T-helper 17 cell (primary cell): ENCODE measurements at regions not wholly inside any gene's neighbourhood (a gene's known extent, or its start where the extent isn't known, plus 50 kb on each side); places are given as distances from the start of the nearest gene placed in this dataset.

ENCODE experiments used
- ATAC-seq: fragments of 150-1000 bp; cut with Tn5 transposase; 2 replicates; pipeline ENCODE4 v1.10.0; 2021; ENCODE audit warnings: mild to moderate bottlenecking, moderate library complexity
- DNase-seq, 3 donors: peaks; one replicate each; pipeline versions ENCODE4 v3.0.0 to v3.0.0-alpha.2; 2020 to 2021
- H3K9me3 ChIP-seq: one replicate; pipeline ENCODE4 v1.7.0; 2013; ENCODE audit warnings: low read length, mild to moderate bottlenecking; ENCODE audit not compliant: control insufficient read depth, poor library complexity, severe bottlenecking
- H3K27ac Mint-ChIP-seq: one replicate; pipeline ENCODE4 v1.8.0; 2022; ENCODE audit warnings: mild to moderate bottlenecking, moderate library complexity, mixed read lengths
- H3K27me3 Mint-ChIP-seq: one replicate; pipeline ENCODE4 v1.8.0; 2022; ENCODE audit warnings: mixed read lengths
- H3K36me3 Mint-ChIP-seq: one replicate; pipeline ENCODE4 v1.8.0; 2022; ENCODE audit warnings: low read depth, mixed read lengths
- H3K4me1 Mint-ChIP-seq: one replicate; pipeline ENCODE4 v1.8.0; 2022; ENCODE audit warnings: mild to moderate bottlenecking, mixed read lengths
- H3K4me3 Mint-ChIP-seq: one replicate; pipeline ENCODE4 v1.8.0; 2022; ENCODE audit warnings: mild to moderate bottlenecking, moderate library complexity, mixed read lengths

- DNase-seq (no peak), ATAC-seq (no peak)
- no peak overlapping the region for H3K27ac Mint-ChIP-seq
- no peaks in the 10 kb centered on the region for H3K36me3 Mint-ChIP-seq
- no peaks in the 10 kb centered on the region for H3K9me3 ChIP-seq
- no peak overlapping the region for H3K4me3 Mint-ChIP-seq
- H3K4me1 Mint-ChIP-seq: no peaks in the 10 kb centered on the region
- H3K27me3 Mint-ChIP-seq: peaks cover 37% of the 10 kb centered on the region
These were observed 51.8 kb upstream of the ANKRD34C start for GRCh38 chr15:79230766-79231165.

GRCh38 chr15:79222808-79223207, 59.7 kb upstream of the ANKRD34C start:
- Mint-ChIP-seq H3K4me3 (no peak overlapping the region), H3K36me3 (no peaks in the 10 kb centered on the region), H3K4me1 (no peaks in the 10 kb centered on the region), H3K27ac (no peak overlapping the region), H3K27me3 (peaks cover 59% of the 10 kb centered on the region)
- H3K9me3 ChIP-seq: peaks cover 2% of the 10 kb centered on the region
- DNase-seq (no peak), ATAC-seq (no peak)

GRCh38 chr15:79221696-79222095, 60.8 kb upstream of the ANKRD34C start:
- H3K4me3 Mint-ChIP-seq: no peak overlapping the region
- peaks cover 59% of the 10 kb centered on the region for H3K27me3 Mint-ChIP-seq
- peaks cover 2% of the 10 kb centered on the region for H3K9me3 ChIP-seq
- ATAC-seq (no peak), DNase-seq (no peak)
- no peak overlapping the region for H3K27ac Mint-ChIP-seq
- H3K36me3 Mint-ChIP-seq: no peaks in the 10 kb centered on the region
- H3K4me1 Mint-ChIP-seq: no peaks in the 10 kb centered on the region

GRCh38 chr15:79219393-79220056, 63.0 kb upstream of the ANKRD34C start:
- peaks cover 2% of the 10 kb centered on the region for H3K9me3 ChIP-seq
- Mint-ChIP-seq H3K4me3 (no peak overlapping the region), H3K27ac (no peak overlapping the region), H3K27me3 (peaks cover 56% of the 10 kb centered on the region), H3K4me1 (no peaks in the 10 kb centered on the region), H3K36me3 (no peaks in the 10 kb centered on the region)
- DNase-seq: no peak
- no peak for ATAC-seq

GRCh38 chr15:79218588-79219200, 63.8 kb upstream of the ANKRD34C start:
- no peak overlapping the region for H3K27ac Mint-ChIP-seq
- H3K9me3 ChIP-seq: peaks cover 2% of the 10 kb centered on the region
- peaks cover 64% of the 10 kb centered on the region for H3K27me3 Mint-ChIP-seq
- H3K4me3 Mint-ChIP-seq: no peak overlapping the region
- no peak for ATAC-seq
- H3K4me1 Mint-ChIP-seq: no peaks in the 10 kb centered on the region
- no peaks in the 10 kb centered on the region for H3K36me3 Mint-ChIP-seq
- DNase-seq: no peak

GRCh38 chr15:79213650-79214049, 68.9 kb upstream of the ANKRD34C start:
- no peaks in the 10 kb centered on the region for H3K36me3 Mint-ChIP-seq
- H3K4me1 Mint-ChIP-seq: no peaks in the 10 kb centered on the region
- H3K27ac Mint-ChIP-seq: no peak overlapping the region
- no peak for ATAC-seq
- DNase-seq: no peak
- peaks cover 64% of the 10 kb centered on the region for H3K27me3 Mint-ChIP-seq
- H3K9me3 ChIP-seq: no peaks in the 10 kb centered on the region
- no peak overlapping the region for H3K4me3 Mint-ChIP-seq

- H3K27me3 Mint-ChIP-seq: peaks cover 69% of the 10 kb centered on the region
These were observed 69.8 kb upstream of the ANKRD34C start for GRCh38 chr15:79212589-79213157.

GRCh38 chr15:79211481-79211880, 71.0 kb upstream of the ANKRD34C start:
- Mint-ChIP-seq H3K27ac (no peak overlapping the region), H3K27me3 (peaks cover 75% of the 10 kb centered on the region), H3K4me3 (no peak overlapping the region), H3K4me1 (no peaks in the 10 kb centered on the region), H3K36me3 (no peaks in the 10 kb centered on the region)
- no peaks in the 10 kb centered on the region for H3K9me3 ChIP-seq
- ATAC-seq (no peak), DNase-seq (no peak)

More at GRCh38 chr15:79212589-79213157, 69.8 kb upstream of the ANKRD34C start:
- no peak overlapping the region for H3K27ac Mint-ChIP-seq
- H3K9me3 ChIP-seq: no peaks in the 10 kb centered on the region
- DNase-seq: no peak
- no peak overlapping the region for H3K4me3 Mint-ChIP-seq
- ATAC-seq: no peak
- no peaks in the 10 kb centered on the region for H3K36me3 Mint-ChIP-seq
- H3K4me1 Mint-ChIP-seq: no peaks in the 10 kb centered on the region

- no peaks in the 10 kb centered on the region for H3K36me3 Mint-ChIP-seq
- no peak for ATAC-seq
- peaks cover 84% of the 10 kb centered on the region for H3K27me3 Mint-ChIP-seq
- H3K4me3 Mint-ChIP-seq: peak overlapping the region; percentile 28
- no peaks in the 10 kb centered on the region for H3K9me3 ChIP-seq
- no peak for DNase-seq
- H3K27ac Mint-ChIP-seq: no peak overlapping the region
- H3K4me1 Mint-ChIP-seq: no peaks in the 10 kb centered on the region
These were observed 72.8 kb upstream of the ANKRD34C start for GRCh38 chr15:79209690-79210089.

GRCh38 chr15:79209116-79209515, 73.4 kb upstream of the ANKRD34C start:
- H3K9me3 ChIP-seq: no peaks in the 10 kb centered on the region
- no peak overlapping the region for H3K4me3 Mint-ChIP-seq
- no peak overlapping the region for H3K27ac Mint-ChIP-seq
- no peaks in the 10 kb centered on the region for H3K4me1 Mint-ChIP-seq
- DNase-seq (no peak), ATAC-seq (no peak)
- no peaks in the 10 kb centered on the region for H3K36me3 Mint-ChIP-seq
- H3K27me3 Mint-ChIP-seq: peaks cover 82% of the 10 kb centered on the region

- DNase-seq: no peak
- no peak for ATAC-seq
- Mint-ChIP-seq H3K4me1 (no peaks in the 10 kb centered on the region), H3K27me3 (peaks cover 75% of the 10 kb centered on the region), H3K27ac (no peak overlapping the region), H3K36me3 (no peaks in the 10 kb centered on the region), H3K4me3 (no peak overlapping the region)
- no peaks in the 10 kb centered on the region for H3K9me3 ChIP-seq
These were observed 74.3 kb upstream of the ANKRD34C start for GRCh38 chr15:79208179-79208578.

- no peaks in the 10 kb centered on the region for H3K4me1 Mint-ChIP-seq
- ATAC-seq (no peak), DNase-seq (no peak)
- no peak overlapping the region for H3K4me3 Mint-ChIP-seq
- H3K9me3 ChIP-seq: no peaks in the 10 kb centered on the region
- H3K27ac Mint-ChIP-seq: no peak overlapping the region
- H3K36me3 Mint-ChIP-seq: no peaks in the 10 kb centered on the region
- peaks cover 75% of the 10 kb centered on the region for H3K27me3 Mint-ChIP-seq
These were observed 75.6 kb upstream of the ANKRD34C start for GRCh38 chr15:79206940-79207339.

- Mint-ChIP-seq H3K4me3 (no peak overlapping the region), H3K36me3 (no peaks in the 10 kb centered on the region), H3K27ac (no peak overlapping the region), H3K27me3 (peaks cover 82% of the 10 kb centered on the region), H3K4me1 (no peaks in the 10 kb centered on the region)
- no peak for ATAC-seq
- no peaks in the 10 kb centered on the region for H3K9me3 ChIP-seq
- no peak for DNase-seq
These were observed 77.4 kb upstream of the ANKRD34C start for GRCh38 chr15:79204886-79205675.
